K562 (cell line): ENCODE measurements at regions not wholly inside any gene's neighbourhood (a gene's known extent, or its start where the extent isn't known, plus 50 kb on each side); places are given as distances from the start of the nearest gene placed in this dataset.

Source experiments
- ATAC-seq: fragments of 200-7000 bp; cut with Tn5 transposase; 3 replicates; pipeline ENCODE4 v1.9.1; 2020; ENCODE audit warnings: moderate library complexity
- BruUV-seq: library from RNA; stranded (reverse); fragments of 400-500 nt; replicated peaks from 2 replicates; lab custom pipeline; 2021; lab: Mats Ljungman, UMichigan
- CTCF ChIA-PET: fragments of 300-600 bp; formaldehyde crosslinking; extraction: SDS; loops from one replicate; lab custom pipeline; 2021; ENCODE audit warnings: low intra/inter-chr PET ratio; lab: Yijun Ruan, JAX
- POLR2A ChIA-PET: fragments of 300-600, 350-650 bp; sonication (Branson Sonifier 250); formaldehyde crosslinking; extraction: SDS; loops from one replicate; lab custom pipeline; 2021; ENCODE audit warnings: antibody characterized with exemption, inconsistent platforms; lab: Yijun Ruan, JAX
- DNase-seq, 4 experiments: peaks; one replicate each; pipeline versions ENCODE4 v3.0.0 to v3.0.0-alpha.2; 2011 to 2018; ENCODE audit warnings: low spot score in 3 of 4, mixed read lengths in 3 of 4; ENCODE audit errors: extremely low read depth in 1 of 4
- FAIRE-seq: peaks from 2 replicates; lab custom pipeline; 2011; peaks lifted over from hg19 to GRCh38; lab: Jason Lieb, UNC
- H2AFZ ChIP-seq: 2 replicates; pipeline ENCODE4 v1.6.0; 2011; ENCODE audit warnings: low read depth, low read length, control low read depth, inconsistent platforms
- H3K27ac ChIP-seq: fragments of 200-600 bp; 3 replicates; pipeline ENCODE4 v1.8.0; 2011; ENCODE audit warnings: low read depth, mild to moderate bottlenecking, control low read depth, inconsistent platforms, low read length, moderate library complexity, mixed read lengths; ENCODE audit errors: extremely low read depth
- H3K27me3 ChIP-seq, 2 experiments: fragments of 300-600 bp in 1 of 2; 2 replicates in 1 of 2; 3 replicates in 1 of 2; pipeline versions ENCODE4 v1.6.0 to v1.8.0; 2011; ENCODE audit warnings: inconsistent platforms in 2 of 2, low read length in 2 of 2, mild to moderate bottlenecking in 1 of 2, mixed read lengths in 1 of 2, moderate library complexity in 1 of 2; ENCODE audit not compliant: control insufficient read depth in 2 of 2, insufficient read depth in 2 of 2
- H3K36me3 ChIP-seq: fragments of 300-600 bp; 3 replicates; pipeline ENCODE4 v1.8.0; 2011; ENCODE audit warnings: mild to moderate bottlenecking, low read length, inconsistent platforms; ENCODE audit not compliant: control insufficient read depth, insufficient read depth
- H3K4me1 ChIP-seq, 2 experiments: fragments of 200-600 bp in 1 of 2; replicated peaks in 1 of 2; 2 replicates in 1 of 2; 3 replicates in 1 of 2; pipeline versions ENCODE4 v1.5.1 to v1.8.0; 2011; ENCODE audit warnings: inconsistent platforms in 2 of 2, low read length in 2 of 2, mild to moderate bottlenecking in 1 of 2, mixed read lengths in 1 of 2, moderate library complexity in 1 of 2; ENCODE audit not compliant: control insufficient read depth in 2 of 2, insufficient read depth in 2 of 2
- H3K4me2 ChIP-seq: 2 replicates; pipeline ENCODE4 v1.6.1; 2011; ENCODE audit warnings: low read length, control low read depth, inconsistent platforms, mixed read lengths; ENCODE audit not compliant: insufficient read depth
- H3K4me3 ChIP-seq: fragments of 200-600 bp; sonication (generic), shearing (Covaris generic); 2 replicates; pipeline ENCODE4 v1.5.1; 2016; ENCODE audit warnings: control low read depth, inconsistent platforms
- H3K79me2 ChIP-seq: fragments of 200-600 bp; 3 replicates; pipeline ENCODE4 v1.8.0; 2011; ENCODE audit warnings: low read length, inconsistent platforms; ENCODE audit not compliant: control insufficient read depth, insufficient read depth
- H3K9ac ChIP-seq, 2 experiments: 2 replicates each; pipeline versions ENCODE4 v1.6.0 to v1.6.1; 2011; ENCODE audit warnings: low read depth in 2 of 2, low read length in 2 of 2, control low read depth in 1 of 2, inconsistent platforms in 1 of 2, mild to moderate bottlenecking in 1 of 2, mixed read lengths in 1 of 2; ENCODE audit not compliant: insufficient read depth in 1 of 2
- H3K9me1 ChIP-seq: one replicate; pipeline ENCODE4 v1.6.0; 2011; ENCODE audit warnings: inconsistent platforms, mild to moderate bottlenecking, low read length, moderate library complexity; ENCODE audit not compliant: control insufficient read depth, insufficient read depth
- H3K9me3 ChIP-seq: replicated peaks from 2 replicates; pipeline ENCODE4 v1.5.1; 2011; ENCODE audit warnings: low read depth, low read length, inconsistent platforms; ENCODE audit not compliant: control insufficient read depth, insufficient read depth
- H4K20me1 ChIP-seq: replicated peaks from 2 replicates; pipeline ENCODE4 v1.6.1; 2011; ENCODE audit warnings: low read length, inconsistent platforms, mixed read lengths; ENCODE audit not compliant: control insufficient read depth, insufficient read depth
- CC2D1A ChIP-seq: fragments of 450-650 bp; IDR thresholded peaks from 2 replicates; pipeline ENCODE4 v1.6.1; 2017; ENCODE audit warnings: mild to moderate bottlenecking
- CTBP1 ChIP-seq: fragments of 450-650 bp; IDR thresholded peaks from 2 replicates; pipeline ENCODE4 v1.6.1; 2016; ENCODE audit warnings: borderline replicate concordance
- LARP7 ChIP-seq: fragments of 450-650 bp; IDR thresholded peaks from 2 replicates; pipeline ENCODE4 v1.6.1; 2016
- MTA3 ChIP-seq: fragments of 450-650 bp; formaldehyde crosslinking; IDR thresholded peaks from 2 replicates; pipeline ENCODE4 v1.6.1; 2017; ENCODE audit warnings: mild to moderate bottlenecking, borderline replicate concordance
- TARDBP ChIP-seq: fragments of 450-650 bp; IDR thresholded peaks from 2 replicates; pipeline ENCODE4 v1.6.1; 2016
- TCF3 ChIP-seq: sonication (generic); formaldehyde crosslinking; IDR thresholded peaks from 2 replicates; pipeline ENCODE4 v1.4.0; 2020; ENCODE audit warnings: mild to moderate bottlenecking, missing genetic modification reagents
- ZNF436 ChIP-seq: fragments of 250-450, 450-650 bp; sonication (Bioruptor Pico); formaldehyde crosslinking; IDR thresholded peaks from 2 replicates; pipeline ENCODE4 v1.7.0; 2020; ENCODE audit warnings: mild to moderate bottlenecking
- WGBS: fragments of 100-300 bp; shearing (Covaris generic); methylation state at CpG from one replicate; pipeline ENCODE4 v1.1.6; 2016; ENCODE audit warnings: low coverage, mixed read lengths; ENCODE audit not compliant: insufficient coverage; ENCODE audit errors: missing lambda C conversion rate; 5-methylcytosine and 5-hydroxymethylcytosine counted together
- in situ Hi-C: fragments of 300-500 bp; cut with MboI; formaldehyde crosslinking; loops from 4 replicates; pipeline ENCODE4 v1.15.0; 2018; ENCODE audit warnings: inconsistent platforms, mixed read lengths
- intact Hi-C: fragments of 100-400 bp; cut with micrococcal nuclease; formaldehyde crosslinking; loops from 2 replicates; pipeline ENCODE4 v1.14.2; 2022

- no peaks in the 10 kb centered on the region for H3K9me1 ChIP-seq
- TF ChIP-seq MTA3 (no peak), LARP7 (no peak)
- BruUV-seq = no TSS peak
- ATAC-seq = no peak
- H3K27me3 ChIP-seq = no peaks in the 10 kb centered on the region
- H3K27ac ChIP-seq = no peak overlapping the region
- no peak for DNase-seq
- H4K20me1 ChIP-seq = no peaks in the 10 kb centered on the region
- POLR2A ChIA-PET = no interaction called here
- no peaks in the 10 kb centered on the region for H3K4me1 ChIP-seq
- H3K9me3 ChIP-seq = peaks cover 2% of the 10 kb centered on the region; the same call in 1 of the 2 replicates
- intact Hi-C loops = no loop called here
- CTCF ChIA-PET = no interaction called here
- WGBS = under 1% methylated on average over 5 of the region's 5 CpGs
- FAIRE-seq = no peak
- no peaks in the 10 kb centered on the region for H3K36me3 ChIP-seq
- no peak overlapping the region for H2AFZ ChIP-seq
- no peak overlapping the region for H3K4me3 ChIP-seq
- in situ Hi-C loops = no loop called here
- no peaks in the 10 kb centered on the region for H3K79me2 ChIP-seq
- H3K9ac ChIP-seq = no peak overlapping the region
- H3K4me2 ChIP-seq = no peak overlapping the region
These were observed 108.8 kb upstream of the PCLO start for GRCh38 chr7:83271212-83272099.

GRCh38 chr7:83270407-83270806 lies 107.7 kb upstream of the PCLO start:
- Histone ChIP-seq H3K9me1 (no peaks in the 10 kb centered on the region), H3K4me3 (no peak overlapping the region), H3K4me2 (no peak overlapping the region), H3K36me3 (no peaks in the 10 kb centered on the region), H2AFZ (no peak overlapping the region), H4K20me1 (no peaks in the 10 kb centered on the region), H3K27me3 (no peaks in the 10 kb centered on the region), H3K9ac (no peak overlapping the region), H3K9me3 (peaks cover 2% of the 10 kb centered on the region; the same call in 1 of the 2 replicates), H3K79me2 (no peaks in the 10 kb centered on the region), H3K27ac (no peak overlapping the region), H3K4me1 (no peaks in the 10 kb centered on the region)
- no TSS peak for BruUV-seq
- in situ Hi-C loops = no loop called here
- DNase-seq (no peak), FAIRE-seq (no peak), ATAC-seq (no peak)
- WGBS = 2% methylated on average over 3 of the region's 3 CpGs
- TF ChIP-seq TCF3 (CRISPR knock-in tag) (no peak), ZNF436 (CRISPR knock-in tag) (no peak), CC2D1A (no peak), TARDBP (no peak), CTBP1 (no peak)
- intact Hi-C loops = no loop called here
- ChIA-PET POLR2A (no interaction called here), CTCF (no interaction called here)
